H9 (cell line): ENCODE measurements at regions not wholly inside any gene's neighbourhood (a gene's known extent, or its start where the extent isn't known, plus 50 kb on each side); places are given as distances from the start of the nearest gene placed in this dataset.

Experiments
- DNase-seq: peaks from one replicate; pipeline ENCODE4 v3.0.0-alpha.2; 2017
- H2AFZ ChIP-seq: one replicate; pipeline ENCODE4 v1.6.1; 2013; ENCODE audit warnings: mild to moderate bottlenecking, low read length, control low read depth, moderate library complexity
- H2AK5ac ChIP-seq: 2 replicates; pipeline ENCODE4 v1.6.1; 2013; ENCODE audit warnings: low read length, control low read depth, mixed read lengths; ENCODE audit not compliant: insufficient read length
- H2BK120ac ChIP-seq: one replicate; pipeline ENCODE4 v1.6.1; 2013; ENCODE audit warnings: low read depth, mild to moderate bottlenecking, low read length, control low read depth, inconsistent platforms; ENCODE audit not compliant: poor library complexity, severe bottlenecking
- H2BK12ac ChIP-seq: 2 replicates; pipeline ENCODE4 v1.6.1; 2013; ENCODE audit warnings: low read length, control low read depth, mixed read lengths, low read depth; ENCODE audit not compliant: insufficient read length
- H2BK15ac ChIP-seq: 2 replicates; pipeline ENCODE4 v1.6.1; 2013; ENCODE audit warnings: low read depth, low read length, control low read depth
- H2BK20ac ChIP-seq: one replicate; pipeline ENCODE4 v1.6.1; 2013; ENCODE audit warnings: low read depth, mild to moderate bottlenecking, low read length, control low read depth, inconsistent platforms; ENCODE audit not compliant: poor library complexity, severe bottlenecking
- H2BK5ac ChIP-seq: 2 replicates; pipeline ENCODE4 v1.6.1; 2013; ENCODE audit warnings: low read length, control low read depth, mixed read lengths; ENCODE audit not compliant: insufficient read length
- H3K14ac ChIP-seq: 2 replicates; pipeline ENCODE4 v1.6.1; 2013; ENCODE audit warnings: low read length, control low read depth; ENCODE audit not compliant: insufficient read depth
- H3K18ac ChIP-seq: 2 replicates; pipeline ENCODE4 v1.6.1; 2013; ENCODE audit warnings: low read depth, mild to moderate bottlenecking, mixed read lengths, low read length, control low read depth; ENCODE audit not compliant: insufficient read length
- H3K23ac ChIP-seq: 2 replicates; pipeline ENCODE4 v1.6.1; 2013; ENCODE audit warnings: low read length, control low read depth, mixed read lengths, low read depth; ENCODE audit not compliant: insufficient read length
- H3K23me2 ChIP-seq: 2 replicates; pipeline ENCODE4 v1.6.1; 2013; ENCODE audit warnings: low read depth, mild to moderate bottlenecking, mixed read lengths, low read length, control low read depth; ENCODE audit not compliant: insufficient read length, poor library complexity, severe bottlenecking
- H3K27ac ChIP-seq: 2 replicates; pipeline ENCODE4 v1.5.1; 2013; ENCODE audit warnings: low read length, control low read depth, mixed read lengths, low read depth; ENCODE audit not compliant: insufficient read length
- H3K27me3 ChIP-seq: 2 replicates; pipeline ENCODE4 v1.6.1; 2013; ENCODE audit warnings: low read length, control low read depth, inconsistent platforms; ENCODE audit not compliant: insufficient read depth
- H3K4ac ChIP-seq: 2 replicates; pipeline ENCODE4 v1.6.1; 2013; ENCODE audit warnings: low read depth, mild to moderate bottlenecking, control low read depth, inconsistent platforms, low read length, moderate library complexity
- H3K4me1 ChIP-seq: 2 replicates; pipeline ENCODE4 v1.6.1; 2013; ENCODE audit warnings: low read length, control low read depth, inconsistent platforms; ENCODE audit not compliant: insufficient read depth
- H3K4me2 ChIP-seq: 2 replicates; pipeline ENCODE4 v1.6.1; 2013; ENCODE audit warnings: low read length, control low read depth, mixed read lengths; ENCODE audit not compliant: insufficient read length, insufficient read depth
- H3K56ac ChIP-seq: 2 replicates; pipeline ENCODE4 v1.6.1; 2013; ENCODE audit warnings: low read depth, mild to moderate bottlenecking, mixed read lengths, low read length, control low read depth; ENCODE audit not compliant: insufficient read length
- H3K79me1 ChIP-seq: 2 replicates; pipeline ENCODE4 v1.6.1; 2013; ENCODE audit warnings: low read depth, mild to moderate bottlenecking, moderate library complexity, low read length, control low read depth, inconsistent platforms; ENCODE audit not compliant: insufficient read depth, poor library complexity, severe bottlenecking
- H3K79me2 ChIP-seq: 2 replicates; pipeline ENCODE4 v1.6.1; 2013; ENCODE audit warnings: low read length, control low read depth, inconsistent platforms; ENCODE audit not compliant: insufficient read depth
- H3K9ac ChIP-seq: 2 replicates; pipeline ENCODE4 v1.6.1; 2013; ENCODE audit warnings: low read length, control low read depth, mixed read lengths; ENCODE audit not compliant: insufficient read length; ENCODE audit errors: extremely low read depth
- H3K9me3 ChIP-seq: one replicate; pipeline ENCODE4 v1.6.1; 2013; ENCODE audit warnings: low read depth, low read length, inconsistent platforms; ENCODE audit not compliant: control insufficient read depth
- H3T11ph ChIP-seq: one replicate; pipeline ENCODE4 v1.6.1; 2013; ENCODE audit warnings: mild to moderate bottlenecking, low read length, control low read depth, inconsistent platforms
- H4K20me1 ChIP-seq: one replicate; pipeline ENCODE4 v1.6.1; 2013; ENCODE audit not compliant: control insufficient read depth, insufficient read length, insufficient read depth
- H4K5ac ChIP-seq: 2 replicates; pipeline ENCODE4 v1.6.1; 2013; ENCODE audit warnings: low read depth, mild to moderate bottlenecking, mixed read lengths, low read length, control low read depth; ENCODE audit not compliant: insufficient read length
- H4K8ac ChIP-seq: replicated peaks from 2 replicates; pipeline ENCODE4 v1.6.1; 2013; ENCODE audit warnings: low read length, control low read depth, mixed read lengths, low read depth; ENCODE audit not compliant: insufficient read length
- H4K91ac ChIP-seq: 2 replicates; pipeline ENCODE4 v1.6.1; 2013; ENCODE audit warnings: low read depth, mild to moderate bottlenecking, moderate library complexity, mixed read lengths, low read length, control low read depth; ENCODE audit not compliant: insufficient read length
- H3K27ac Mint-ChIP-seq, 3 experiments: 2 replicates in 2 of 3; 3 replicates in 1 of 3; pipeline ENCODE4 v1.8.0; 2020 to 2021; ENCODE audit warnings: mixed read lengths in 3 of 3, mild to moderate bottlenecking in 1 of 3, moderate library complexity in 1 of 3
- H3K27me3 Mint-ChIP-seq: 2 replicates; pipeline ENCODE4 v1.8.0; 2021; ENCODE audit warnings: low read depth, mild to moderate bottlenecking, moderate library complexity, mixed read lengths
- H3K36me3 Mint-ChIP-seq, 3 experiments: 2 replicates in 2 of 3; 3 replicates in 1 of 3; pipeline ENCODE4 v1.8.0; 2020 to 2021; ENCODE audit warnings: low read depth in 3 of 3, mixed read lengths in 3 of 3; ENCODE audit not compliant: insufficient read depth in 1 of 3
- H3K4me1 Mint-ChIP-seq, 2 experiments: 2 replicates each; pipeline ENCODE4 v1.8.0; 2020; ENCODE audit warnings: mixed read lengths in 2 of 2
- H3K4me3 Mint-ChIP-seq, 2 experiments: 2 replicates in 1 of 2; 3 replicates in 1 of 2; pipeline ENCODE4 v1.8.0; 2020 to 2021; ENCODE audit warnings: mild to moderate bottlenecking in 2 of 2, mixed read lengths in 2 of 2, moderate library complexity in 1 of 2
- H3K9me3 Mint-ChIP-seq, 2 experiments: 2 replicates in 1 of 2; 3 replicates in 1 of 2; pipeline ENCODE4 v1.8.0; 2020; ENCODE audit warnings: mild to moderate bottlenecking in 2 of 2, mixed read lengths in 2 of 2, moderate library complexity in 1 of 2
- WGBS: extraction: QIAGEN DNeasy Blood & Tissue Kit; methylation state at CpG from one replicate; pipeline ENCODE4 v1.1.7; 2013; ENCODE audit warnings: missing lambda C conversion rate, low lambda C conversion rate, mixed read lengths; ENCODE audit not compliant: insufficient read length; ENCODE audit errors: extremely low coverage; 5-methylcytosine and 5-hydroxymethylcytosine counted together
- TF ChIP-seq, protein P1 (sequence below): fragments of 200-600 bp; sonication (generic); conservative IDR thresholded peaks from 3 replicates; pipeline ENCODE4 v1.8.0; 2021; ENCODE audit warnings: antibody characterized with exemption, mild to moderate bottlenecking

DNA sequence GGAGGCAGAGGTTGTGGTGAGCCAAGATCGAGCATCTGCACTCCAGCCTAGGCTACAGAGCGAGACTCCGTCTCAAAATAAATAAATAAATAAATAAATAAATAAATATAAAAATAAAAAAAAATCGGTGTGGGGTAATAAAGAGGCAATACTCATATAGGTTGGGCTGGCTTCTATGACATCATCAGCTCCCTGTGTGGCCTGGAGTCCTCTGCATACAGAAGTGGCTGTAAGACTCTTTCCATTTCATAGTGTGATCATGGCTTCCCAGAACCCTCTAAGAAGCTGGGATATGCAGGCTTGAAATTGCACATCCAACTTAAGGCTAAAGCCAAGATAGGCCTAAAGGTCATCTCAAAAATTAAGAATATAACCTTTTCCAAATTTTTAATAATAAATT lies 101.6 kb downstream of the ZIC4 start:
- no peak overlapping the region for H2AK5ac ChIP-seq
- H3K79me2 ChIP-seq = no peaks in the 10 kb centered on the region
- Mint-ChIP-seq H3K36me3 (no peaks in the 10 kb centered on the region), H3K4me1 (no peaks in the 10 kb centered on the region), H3K4me3 (no peak overlapping the region), H3K9me3 (no peaks in the 10 kb centered on the region; a peak in 1 of 5 replicates), H3K27me3 (no peaks in the 10 kb centered on the region; the same call in 1 of the 2 replicates), H3K27ac (no peak overlapping the region; a peak in 1 of 7 replicates)
- no peaks in the 10 kb centered on the region for H3K4me1 ChIP-seq
- no peak overlapping the region for H2BK5ac ChIP-seq
- no peak for DNase-seq
- no peak overlapping the region for H2BK15ac ChIP-seq
- H3K9me3 ChIP-seq = no peaks in the 10 kb centered on the region
- H3K79me1 ChIP-seq = no peaks in the 10 kb centered on the region
- no peak overlapping the region for H3K27ac ChIP-seq
- no peak overlapping the region for H3T11ph ChIP-seq
- no peaks in the 10 kb centered on the region for H3K23me2 ChIP-seq
- H3K56ac ChIP-seq = no peak overlapping the region
- H2BK12ac ChIP-seq = no peak overlapping the region
- no peak overlapping the region for H3K18ac ChIP-seq
- TF ChIP-seq, protein P1, sequence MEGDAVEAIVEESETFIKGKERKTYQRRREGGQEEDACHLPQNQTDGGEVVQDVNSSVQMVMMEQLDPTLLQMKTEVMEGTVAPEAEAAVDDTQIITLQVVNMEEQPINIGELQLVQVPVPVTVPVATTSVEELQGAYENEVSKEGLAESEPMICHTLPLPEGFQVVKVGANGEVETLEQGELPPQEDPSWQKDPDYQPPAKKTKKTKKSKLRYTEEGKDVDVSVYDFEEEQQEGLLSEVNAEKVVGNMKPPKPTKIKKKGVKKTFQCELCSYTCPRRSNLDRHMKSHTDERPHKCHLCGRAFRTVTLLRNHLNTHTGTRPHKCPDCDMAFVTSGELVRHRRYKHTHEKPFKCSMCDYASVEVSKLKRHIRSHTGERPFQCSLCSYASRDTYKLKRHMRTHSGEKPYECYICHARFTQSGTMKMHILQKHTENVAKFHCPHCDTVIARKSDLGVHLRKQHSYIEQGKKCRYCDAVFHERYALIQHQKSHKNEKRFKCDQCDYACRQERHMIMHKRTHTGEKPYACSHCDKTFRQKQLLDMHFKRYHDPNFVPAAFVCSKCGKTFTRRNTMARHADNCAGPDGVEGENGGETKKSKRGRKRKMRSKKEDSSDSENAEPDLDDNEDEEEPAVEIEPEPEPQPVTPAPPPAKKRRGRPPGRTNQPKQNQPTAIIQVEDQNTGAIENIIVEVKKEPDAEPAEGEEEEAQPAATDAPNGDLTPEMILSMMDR = no peak
- no peak overlapping the region for H3K23ac ChIP-seq
- H4K5ac ChIP-seq = no peak overlapping the region
- no peak overlapping the region for H3K4me2 ChIP-seq
- no CpG with 5 or more reads among the region's 4 CpGs for WGBS
- H2AFZ ChIP-seq = no peak overlapping the region
- H2BK20ac ChIP-seq = no peak overlapping the region
- H3K27me3 ChIP-seq = no peaks in the 10 kb centered on the region
- no peak overlapping the region for H2BK120ac ChIP-seq
- no peak overlapping the region for H3K9ac ChIP-seq
- no peak overlapping the region for H4K91ac ChIP-seq
- H3K4ac ChIP-seq = no peak overlapping the region
- H4K8ac ChIP-seq = no peak overlapping the region
- H4K20me1 ChIP-seq = no peaks in the 10 kb centered on the region
- H3K14ac ChIP-seq = no peak overlapping the region
